PC-3 (cell line): ENCODE measurements at regions not wholly inside any gene's neighbourhood (a gene's known extent, or its start where the extent isn't known, plus 50 kb on each side); places are given as distances from the start of the nearest gene placed in this dataset.

Experiments used
- EZH2 ChIP-seq: fragments of 300-600 bp; sonication (generic); IDR thresholded peaks from one replicate; pipeline ENCODE4 v1.6.1; 2017; ENCODE audit warnings: antibody characterized with exemption, mild to moderate bottlenecking, low read length; ENCODE audit not compliant: unreplicated experiment
- EZH2phosphoT487 ChIP-seq: fragments of 300-600 bp; sonication (generic); IDR thresholded peaks from 2 replicates; pipeline ENCODE4 v1.6.1; 2018; ENCODE audit warnings: mild to moderate bottlenecking, antibody characterized with exemption, low read length, borderline replicate concordance
- TF ChIP-seq, protein P1 (sequence below): fragments of 300-600 bp; sonication (generic); conservative IDR thresholded peaks from 2 replicates; pipeline ENCODE4 v1.5.1; 2017; ENCODE audit warnings: antibody characterized with exemption, low read depth, mild to moderate bottlenecking, low read length

DNA sequence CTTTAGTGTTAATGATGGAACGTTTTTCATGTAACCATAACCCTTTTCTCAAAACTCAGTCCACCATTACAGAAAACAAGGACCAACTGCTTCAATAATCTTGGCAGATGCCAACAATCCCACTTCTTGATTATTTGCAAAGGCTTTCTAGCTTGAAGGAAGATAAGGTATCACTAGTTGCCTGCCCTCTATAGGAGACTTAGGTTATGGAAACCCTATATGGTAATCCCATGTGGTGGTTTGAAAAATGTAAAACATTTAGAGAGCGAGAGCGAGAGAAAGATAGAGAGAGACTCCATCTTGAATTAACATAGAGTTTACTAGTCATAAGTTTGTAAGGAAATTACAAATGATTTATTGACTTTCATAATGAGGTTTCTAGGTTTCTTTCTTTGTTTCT is 1627.5 kb upstream of the TENM3 start:
- TF ChIP-seq, protein P1, sequence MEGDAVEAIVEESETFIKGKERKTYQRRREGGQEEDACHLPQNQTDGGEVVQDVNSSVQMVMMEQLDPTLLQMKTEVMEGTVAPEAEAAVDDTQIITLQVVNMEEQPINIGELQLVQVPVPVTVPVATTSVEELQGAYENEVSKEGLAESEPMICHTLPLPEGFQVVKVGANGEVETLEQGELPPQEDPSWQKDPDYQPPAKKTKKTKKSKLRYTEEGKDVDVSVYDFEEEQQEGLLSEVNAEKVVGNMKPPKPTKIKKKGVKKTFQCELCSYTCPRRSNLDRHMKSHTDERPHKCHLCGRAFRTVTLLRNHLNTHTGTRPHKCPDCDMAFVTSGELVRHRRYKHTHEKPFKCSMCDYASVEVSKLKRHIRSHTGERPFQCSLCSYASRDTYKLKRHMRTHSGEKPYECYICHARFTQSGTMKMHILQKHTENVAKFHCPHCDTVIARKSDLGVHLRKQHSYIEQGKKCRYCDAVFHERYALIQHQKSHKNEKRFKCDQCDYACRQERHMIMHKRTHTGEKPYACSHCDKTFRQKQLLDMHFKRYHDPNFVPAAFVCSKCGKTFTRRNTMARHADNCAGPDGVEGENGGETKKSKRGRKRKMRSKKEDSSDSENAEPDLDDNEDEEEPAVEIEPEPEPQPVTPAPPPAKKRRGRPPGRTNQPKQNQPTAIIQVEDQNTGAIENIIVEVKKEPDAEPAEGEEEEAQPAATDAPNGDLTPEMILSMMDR = no peak
- TF ChIP-seq EZH2phosphoT487 = no peak
- no peak for TF ChIP-seq EZH2
